Tibial nerve (tissue), 4 donors: ENCODE measurements at regions not wholly inside any gene's neighbourhood (a gene's known extent, or its start where the extent isn't known, plus 50 kb on each side); places are given as distances from the start of the nearest gene placed in this dataset.

Source experiments
- DNase-seq, 2 donors: peaks; one replicate each; pipeline ENCODE4 v3.0.0-alpha.2; 2019; ENCODE audit warnings: low spot score in 2 of 2
- H3K27ac ChIP-seq, 4 donors: fragments of 200-600 bp; sonication (generic) in 3 of 4; one replicate each; pipeline ENCODE4 v1.5.1; 2017 to 2019; ENCODE audit warnings: mild to moderate bottlenecking in 1 of 4
- H3K27me3 ChIP-seq, 2 donors: fragments of 200-600 bp; sonication (generic) in 1 of 2; one replicate each; pipeline versions ENCODE4 v1.5.1 to v1.6.0; 2017 to 2019
- H3K36me3 ChIP-seq, 3 donors: fragments of 200-600 bp; sonication (generic); one replicate each; pipeline ENCODE4 v1.5.1; 2018 to 2019
- H3K4me1 ChIP-seq, 4 donors: fragments of 200-600 bp; sonication (generic) in 3 of 4; one replicate each; pipeline ENCODE4 v1.5.1; 2017 to 2019
- H3K4me3 ChIP-seq, 4 donors: fragments of 200-600 bp; sonication (generic) in 3 of 4; one replicate each; pipeline ENCODE4 v1.5.1; 2017 to 2019; ENCODE audit warnings: mild to moderate bottlenecking in 1 of 4, moderate library complexity in 1 of 4
- H3K9me3 ChIP-seq, 4 donors: fragments of 200-600 bp; sonication (generic) in 3 of 4; one replicate each; pipeline ENCODE4 v1.5.1; 2017 to 2019
- EP300 ChIP-seq, 2 donors: sonication (generic); formaldehyde crosslinking; IDR thresholded peaks; one replicate each; pipeline ENCODE4 v1.6.1; 2017; ENCODE audit warnings: antibody characterized with exemption in 2 of 2, mild to moderate bottlenecking in 1 of 2
- POLR2A ChIP-seq, 2 donors: fragments of 450-650 bp; IDR thresholded peaks; one replicate each; pipeline ENCODE4 v1.6.1; 2017; ENCODE audit warnings: antibody characterized with exemption in 2 of 2, mild to moderate bottlenecking in 2 of 2, moderate library complexity in 2 of 2
- WGBS, 2 donors: methylation state at CpG; one replicate each; pipeline ENCODE4 v1.1.5; 2018; 5-methylcytosine and 5-hydroxymethylcytosine counted together
- TF ChIP-seq, protein P1 (sequence below), 5 experiments: fragments of 200-600 bp in 3 of 5; fragments of 450-650 bp in 2 of 5; sonication (generic) in 3 of 5; IDR thresholded peaks; one replicate each; pipeline ENCODE4 v1.5.1; 2016 to 2019; ENCODE audit warnings: antibody characterized with exemption in 5 of 5, mild to moderate bottlenecking in 3 of 5, moderate library complexity in 2 of 5

GRCh38 chr11:27908621-27909020 is 199.3 kb downstream of the KIF18A start:
- TF ChIP-seq, protein P1, sequence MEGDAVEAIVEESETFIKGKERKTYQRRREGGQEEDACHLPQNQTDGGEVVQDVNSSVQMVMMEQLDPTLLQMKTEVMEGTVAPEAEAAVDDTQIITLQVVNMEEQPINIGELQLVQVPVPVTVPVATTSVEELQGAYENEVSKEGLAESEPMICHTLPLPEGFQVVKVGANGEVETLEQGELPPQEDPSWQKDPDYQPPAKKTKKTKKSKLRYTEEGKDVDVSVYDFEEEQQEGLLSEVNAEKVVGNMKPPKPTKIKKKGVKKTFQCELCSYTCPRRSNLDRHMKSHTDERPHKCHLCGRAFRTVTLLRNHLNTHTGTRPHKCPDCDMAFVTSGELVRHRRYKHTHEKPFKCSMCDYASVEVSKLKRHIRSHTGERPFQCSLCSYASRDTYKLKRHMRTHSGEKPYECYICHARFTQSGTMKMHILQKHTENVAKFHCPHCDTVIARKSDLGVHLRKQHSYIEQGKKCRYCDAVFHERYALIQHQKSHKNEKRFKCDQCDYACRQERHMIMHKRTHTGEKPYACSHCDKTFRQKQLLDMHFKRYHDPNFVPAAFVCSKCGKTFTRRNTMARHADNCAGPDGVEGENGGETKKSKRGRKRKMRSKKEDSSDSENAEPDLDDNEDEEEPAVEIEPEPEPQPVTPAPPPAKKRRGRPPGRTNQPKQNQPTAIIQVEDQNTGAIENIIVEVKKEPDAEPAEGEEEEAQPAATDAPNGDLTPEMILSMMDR (IDR thresholded peaks at IDR 0.05) = no peak
- no peak for TF ChIP-seq EP300 (IDR thresholded peaks at IDR 0.05)
- TF ChIP-seq POLR2A (IDR thresholded peaks at IDR 0.05) = no peak
- H3K27me3 ChIP-seq = no peaks in the 10 kb centered on the region
- 58 to 64% methylated on average over 3 of the region's 3 CpGs for WGBS, 2 donors

DNA sequence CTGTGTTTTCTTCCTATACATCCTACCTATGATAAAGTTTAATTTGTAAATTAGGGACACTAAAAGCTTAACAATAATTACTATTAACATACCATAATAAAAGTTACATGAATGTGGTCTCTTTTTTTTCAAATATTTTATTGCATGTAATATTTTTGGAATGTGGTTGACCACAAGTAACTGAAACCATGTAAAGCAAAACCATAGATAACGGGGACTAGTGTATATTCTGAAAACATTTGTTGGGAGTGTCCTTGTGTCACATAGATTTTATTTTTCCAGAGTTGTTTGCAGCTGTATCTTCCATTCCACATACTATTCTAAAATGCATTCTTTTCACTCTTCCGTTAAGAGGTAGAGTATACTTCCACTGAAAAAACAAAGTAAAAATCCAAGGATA is 200.4 kb downstream of the KIF18A start:
- 73 to 75% methylated on average over 2 of the region's 2 CpGs for WGBS, 2 donors

More at GRCh38 chr11:27908621-27909020, 199.3 kb downstream of the KIF18A start:
- no peak overlapping the region for H3K27ac ChIP-seq
- H3K4me3 ChIP-seq = no peak overlapping the region
- H3K9me3 ChIP-seq = peaks cover 0 to 4% (median 0%) of the 10 kb centered on the region in 4 donors
- H3K4me1 ChIP-seq = no peaks in the 10 kb centered on the region
- H3K36me3 ChIP-seq = no peaks in the 10 kb centered on the region
- DNase-seq = no peak

GRCh38 chr11:27907091-27907490 is 200.9 kb downstream of the KIF18A start:
- H3K9me3 ChIP-seq = peaks cover 0 to 4% (median 0%) of the 10 kb centered on the region in 4 donors
- H3K27ac ChIP-seq = no peak overlapping the region
- H3K4me1 ChIP-seq = no peaks in the 10 kb centered on the region
- H3K36me3 ChIP-seq = no peaks in the 10 kb centered on the region
- H3K4me3 ChIP-seq = no peak overlapping the region
- TF ChIP-seq, protein P1 (IDR thresholded peaks at IDR 0.05) = no peak
- no peak for TF ChIP-seq EP300 (IDR thresholded peaks at IDR 0.05)
- no peak for TF ChIP-seq POLR2A (IDR thresholded peaks at IDR 0.05)
- no peak for DNase-seq
- 79 to 84% methylated on average over 2 of the region's 2 CpGs for WGBS, 2 donors
- no peaks in the 10 kb centered on the region for H3K27me3 ChIP-seq

More for the DNA sequence above, 200.4 kb downstream of the KIF18A start:
- Histone ChIP-seq H3K36me3 (no peaks in the 10 kb centered on the region), H3K4me1 (no peaks in the 10 kb centered on the region), H3K27ac (no peak overlapping the region), H3K9me3 (peaks cover 0 to 4% (median 0%) of the 10 kb centered on the region in 4 donors), H3K27me3 (no peaks in the 10 kb centered on the region), H3K4me3 (no peak overlapping the region)
- DNase-seq = no peak
- no peak for TF ChIP-seq EP300 (IDR thresholded peaks at IDR 0.05)
- no peak for TF ChIP-seq POLR2A (IDR thresholded peaks at IDR 0.05)
- TF ChIP-seq, protein P1 (IDR thresholded peaks at IDR 0.05) = no peak

- Histone ChIP-seq H3K27ac (no peak overlapping the region), H3K4me1 (no peaks in the 10 kb centered on the region), H3K9me3 (peaks cover 0 to 4% (median 0%) of the 10 kb centered on the region in 4 donors), H3K27me3 (no peaks in the 10 kb centered on the region), H3K4me3 (no peak overlapping the region), H3K36me3 (no peaks in the 10 kb centered on the region)
- TF ChIP-seq EP300 (IDR thresholded peaks at IDR 0.05) = no peak
- TF ChIP-seq POLR2A (IDR thresholded peaks at IDR 0.05) = no peak
- TF ChIP-seq, protein P1 (IDR thresholded peaks at IDR 0.05) = no peak
- 59 to 65% methylated on average over 3 of the region's 3 CpGs for WGBS, 2 donors
- DNase-seq = no peak
Measured at GRCh38 chr11:27904358-27905055, 203.4 kb downstream of the KIF18A start.

DNA sequence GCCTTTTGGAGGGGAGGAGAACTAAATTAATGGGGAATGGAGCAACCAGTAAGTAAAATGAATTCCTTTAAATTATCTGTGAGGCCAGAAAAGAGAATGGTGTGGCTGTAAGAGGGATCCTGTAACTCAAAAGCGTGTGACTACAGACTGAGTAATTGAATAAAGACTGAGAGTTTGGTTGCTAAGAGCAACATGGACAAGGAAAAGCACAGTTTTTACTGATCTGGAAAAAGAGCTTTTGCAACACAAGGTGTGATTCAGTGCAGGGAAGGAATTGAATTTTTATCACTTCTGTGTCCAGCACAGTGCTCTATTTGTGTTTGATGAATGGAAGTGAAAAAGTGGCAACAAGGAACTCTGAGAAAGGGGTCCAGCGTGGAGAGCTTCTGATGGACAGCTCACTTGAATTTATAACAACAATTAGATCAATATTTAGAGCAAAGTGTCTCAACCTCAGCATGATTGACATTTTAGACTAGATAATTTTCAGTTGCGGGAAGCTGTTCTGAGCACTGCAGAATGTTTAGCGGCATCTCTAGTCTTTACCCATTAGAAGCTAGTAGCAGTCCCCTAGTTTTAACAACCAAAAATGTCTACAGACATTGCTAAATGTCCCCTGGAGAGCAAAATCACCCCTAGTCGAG is 202.8 kb upstream of the BDNF start:
- no peak overlapping the region for H3K4me3 ChIP-seq
- WGBS, 2 donors = 78 to 79% methylated on average over 5 of the region's 5 CpGs
- H3K4me1 ChIP-seq = no peaks in the 10 kb centered on the region
- no peak for DNase-seq
- TF ChIP-seq, protein P1 (IDR thresholded peaks at IDR 0.05) = no peak
- peaks cover 0 to 4% (median 0%) of the 10 kb centered on the region in 4 donors for H3K9me3 ChIP-seq
- H3K36me3 ChIP-seq = no peaks in the 10 kb centered on the region
- H3K27me3 ChIP-seq = no peaks in the 10 kb centered on the region
- H3K27ac ChIP-seq = no peak overlapping the region
